ENCODE measurements at regions not wholly inside any gene's neighbourhood (a gene's known extent, or its start where the extent isn't known, plus 50 kb on each side); places are given as distances from the start of the nearest gene placed in this dataset.

GRCh38 chr3:107949394-107949970, 141.3 kb downstream of the CD47 start:
- Histone ChIP-seq H3K4me1 (no peaks in the 10 kb centered on the region), H3K27me3 (no peaks in the 10 kb centered on the region), H3K36me3 (no peaks in the 10 kb centered on the region), H3K4me3 (no peak overlapping the region), H3K27ac (no peak overlapping the region), H3K9me3 (no peaks in the 10 kb centered on the region)
- no peak for DNase-seq
- intact Hi-C loops (cut with DNase I; ENCODE audit: low total_unique reads), result no loop called here
- TF ChIP-seq POLR2A (IDR thresholded peaks at IDR 0.05) (no peak), CTCF (IDR thresholded peaks at IDR 0.05) (no peak)

GRCh38 chr3:107947203-107947602, 143.6 kb downstream of the CD47 start:
- intact Hi-C loops (cut with DNase I; ENCODE audit: low total_unique reads), result no loop called here

GRCh38 chr3:107946700-107947099, 144.1 kb downstream of the CD47 start:
- no peak for DNase-seq
- no peaks in the 10 kb centered on the region for H3K9me3 ChIP-seq
- H3K4me1 ChIP-seq, result no peaks in the 10 kb centered on the region
- H3K27me3 ChIP-seq, result no peaks in the 10 kb centered on the region
- H3K4me3 ChIP-seq, result no peak overlapping the region
- no peak overlapping the region for H3K27ac ChIP-seq
- no peak for TF ChIP-seq CTCF (IDR thresholded peaks at IDR 0.05)
- TF ChIP-seq POLR2A (IDR thresholded peaks at IDR 0.05), result no peak
- no peaks in the 10 kb centered on the region for H3K36me3 ChIP-seq
- intact Hi-C loops (cut with DNase I; ENCODE audit: low total_unique reads), result no loop called here

More at GRCh38 chr3:107947203-107947602, 143.6 kb downstream of the CD47 start:
- TF ChIP-seq CTCF (IDR thresholded peaks at IDR 0.05) (no peak), POLR2A (IDR thresholded peaks at IDR 0.05) (no peak)
- Histone ChIP-seq H3K4me1 (no peaks in the 10 kb centered on the region), H3K36me3 (no peaks in the 10 kb centered on the region), H3K27me3 (no peaks in the 10 kb centered on the region), H3K4me3 (no peak overlapping the region), H3K27ac (no peak overlapping the region), H3K9me3 (no peaks in the 10 kb centered on the region)
- no peak for DNase-seq

GRCh38 chr3:107945417-107946094, 145.3 kb downstream of the CD47 start:
- no peak overlapping the region for H3K27ac ChIP-seq
- H3K36me3 ChIP-seq, result no peaks in the 10 kb centered on the region
- H3K27me3 ChIP-seq, result no peaks in the 10 kb centered on the region
- no peak overlapping the region for H3K4me3 ChIP-seq
- intact Hi-C loops (cut with DNase I; ENCODE audit: low total_unique reads), result no loop called here
- no peak for TF ChIP-seq CTCF (IDR thresholded peaks at IDR 0.05)
- TF ChIP-seq POLR2A (IDR thresholded peaks at IDR 0.05), result no peak
- no peaks in the 10 kb centered on the region for H3K4me1 ChIP-seq
- no peak for DNase-seq
- H3K9me3 ChIP-seq, result no peaks in the 10 kb centered on the region

DNA sequence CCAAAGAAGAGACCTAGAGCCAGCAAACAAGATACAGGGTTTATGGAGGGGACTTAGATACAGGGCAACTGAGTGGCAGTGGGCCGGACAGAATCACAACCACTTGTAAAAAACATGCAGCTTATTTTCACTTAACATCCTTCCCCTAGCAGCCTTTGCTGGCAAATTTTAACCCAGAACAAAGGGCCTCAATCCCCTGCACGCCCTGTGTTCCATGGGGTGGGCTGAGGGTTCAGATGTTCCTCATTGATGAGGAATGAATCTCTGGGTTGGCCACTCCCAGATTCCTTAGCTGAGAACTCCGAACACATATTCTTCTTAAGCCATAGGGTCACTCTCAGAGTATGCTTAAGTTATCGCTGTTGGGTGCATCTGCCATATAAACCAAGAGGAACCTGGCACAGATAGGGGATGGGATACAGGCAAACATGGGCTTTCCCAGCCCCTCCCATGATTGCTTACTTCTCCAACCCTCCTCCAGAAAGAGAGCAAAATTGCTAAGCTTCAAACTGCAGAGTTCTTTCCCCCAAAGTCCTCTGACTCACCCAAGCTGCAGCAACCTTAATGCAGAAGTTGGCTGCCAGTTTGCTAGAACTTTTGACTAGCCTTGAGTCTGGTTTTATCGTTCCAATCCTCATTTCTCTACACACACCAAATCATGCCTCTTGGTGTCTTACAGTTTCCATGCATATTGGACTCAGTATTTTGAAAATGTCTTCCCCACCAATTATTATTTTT, 146.9 kb downstream of the CD47 start:
- Histone ChIP-seq H3K36me3 (no peaks in the 10 kb centered on the region), H3K4me3 (no peak overlapping the region), H3K27ac (no peak overlapping the region), H3K27me3 (no peaks in the 10 kb centered on the region), H3K9me3 (no peaks in the 10 kb centered on the region), H3K4me1 (no peaks in the 10 kb centered on the region)
- TF ChIP-seq CTCF (IDR thresholded peaks at IDR 0.05), result no peak
- TF ChIP-seq POLR2A (IDR thresholded peaks at IDR 0.05), result no peak
- DNase-seq, result no peak
- intact Hi-C loops (cut with DNase I; ENCODE audit: low total_unique reads), result no loop called here

Measured in uterus (tissue), 3 donors.